Glutamatergic neuron (in vitro differentiated cells): ENCODE measurements at regions not wholly inside any gene's neighbourhood (a gene's known extent, or its start where the extent isn't known, plus 50 kb on each side); places are given as distances from the start of the nearest gene placed in this dataset.

Source experiments
- DNase-seq: peaks from one replicate; pipeline ENCODE4 v3.0.0; 2022
- H3K27ac Mint-ChIP-seq: one replicate; pipeline ENCODE4 v1.8.0; 2020; ENCODE audit warnings: mild to moderate bottlenecking, mixed read lengths, inconsistent platforms; ENCODE audit not compliant: unreplicated experiment
- H3K27me3 Mint-ChIP-seq: one replicate; pipeline ENCODE4 v1.8.0; 2020; ENCODE audit warnings: mild to moderate bottlenecking, moderate library complexity, mixed read lengths, inconsistent platforms; ENCODE audit not compliant: unreplicated experiment
- H3K36me3 Mint-ChIP-seq: one replicate; pipeline ENCODE4 v1.8.0; 2020; ENCODE audit warnings: mild to moderate bottlenecking, mixed read lengths, inconsistent platforms; ENCODE audit not compliant: unreplicated experiment
- H3K4me1 Mint-ChIP-seq: one replicate; pipeline ENCODE4 v1.8.0; 2020; ENCODE audit warnings: mild to moderate bottlenecking, low read depth, mixed read lengths, inconsistent platforms; ENCODE audit not compliant: unreplicated experiment
- H3K4me3 Mint-ChIP-seq: one replicate; pipeline ENCODE4 v1.8.0; 2020; ENCODE audit warnings: mild to moderate bottlenecking, mixed read lengths, inconsistent platforms; ENCODE audit not compliant: unreplicated experiment
- H3K9me3 Mint-ChIP-seq: one replicate; pipeline ENCODE4 v1.8.0; 2020; ENCODE audit warnings: mild to moderate bottlenecking, moderate library complexity, mixed read lengths, inconsistent platforms; ENCODE audit not compliant: unreplicated experiment
- CTCF ChIP-seq: fragments of 200-600 bp; sonication (generic); IDR thresholded peaks from one replicate; pipeline ENCODE4 v1.5.0; 2021; ENCODE audit not compliant: partially characterized antibody, unreplicated experiment

GRCh38 chr9:82376677-82377232 lies 388.2 kb downstream of the SPATA31D1 start:
- Mint-ChIP-seq H3K4me3 (no peak overlapping the region), H3K36me3 (peaks cover 4% of the 10 kb centered on the region), H3K9me3 (no peaks in the 10 kb centered on the region), H3K27me3 (no peaks in the 10 kb centered on the region), H3K4me1 (no peaks in the 10 kb centered on the region), H3K27ac (no peak overlapping the region)
- TF ChIP-seq CTCF: no peak
- no peak for DNase-seq

GRCh38 chr9:82382887-82383616 lies 394.5 kb downstream of the SPATA31D1 start:
- Mint-ChIP-seq H3K27ac (no peak overlapping the region), H3K9me3 (no peaks in the 10 kb centered on the region), H3K27me3 (no peaks in the 10 kb centered on the region)

GRCh38 chr9:82385633-82386032 lies 397.1 kb downstream of the SPATA31D1 start:
- no peak overlapping the region for H3K27ac Mint-ChIP-seq
- DNase-seq: no peak
- TF ChIP-seq CTCF: no peak
- H3K4me3 Mint-ChIP-seq: no peak overlapping the region
- no peaks in the 10 kb centered on the region for H3K36me3 Mint-ChIP-seq
- no peaks in the 10 kb centered on the region for H3K4me1 Mint-ChIP-seq
- no peaks in the 10 kb centered on the region for H3K27me3 Mint-ChIP-seq
- H3K9me3 Mint-ChIP-seq: peaks cover 2% of the 10 kb centered on the region

More at GRCh38 chr9:82382887-82383616, 394.5 kb downstream of the SPATA31D1 start:
- TF ChIP-seq CTCF: no peak
- no peak overlapping the region for H3K4me3 Mint-ChIP-seq
- H3K36me3 Mint-ChIP-seq: no peaks in the 10 kb centered on the region
- no peak for DNase-seq
- no peaks in the 10 kb centered on the region for H3K4me1 Mint-ChIP-seq

GRCh38 chr9:82397534-82397933 lies 409.0 kb downstream of the SPATA31D1 start:
- no peak for TF ChIP-seq CTCF
- DNase-seq: no peak
- Mint-ChIP-seq H3K27me3 (no peaks in the 10 kb centered on the region), H3K4me3 (no peak overlapping the region), H3K4me1 (no peaks in the 10 kb centered on the region), H3K36me3 (no peaks in the 10 kb centered on the region), H3K27ac (no peak overlapping the region), H3K9me3 (peaks cover 2% of the 10 kb centered on the region)

DNA sequence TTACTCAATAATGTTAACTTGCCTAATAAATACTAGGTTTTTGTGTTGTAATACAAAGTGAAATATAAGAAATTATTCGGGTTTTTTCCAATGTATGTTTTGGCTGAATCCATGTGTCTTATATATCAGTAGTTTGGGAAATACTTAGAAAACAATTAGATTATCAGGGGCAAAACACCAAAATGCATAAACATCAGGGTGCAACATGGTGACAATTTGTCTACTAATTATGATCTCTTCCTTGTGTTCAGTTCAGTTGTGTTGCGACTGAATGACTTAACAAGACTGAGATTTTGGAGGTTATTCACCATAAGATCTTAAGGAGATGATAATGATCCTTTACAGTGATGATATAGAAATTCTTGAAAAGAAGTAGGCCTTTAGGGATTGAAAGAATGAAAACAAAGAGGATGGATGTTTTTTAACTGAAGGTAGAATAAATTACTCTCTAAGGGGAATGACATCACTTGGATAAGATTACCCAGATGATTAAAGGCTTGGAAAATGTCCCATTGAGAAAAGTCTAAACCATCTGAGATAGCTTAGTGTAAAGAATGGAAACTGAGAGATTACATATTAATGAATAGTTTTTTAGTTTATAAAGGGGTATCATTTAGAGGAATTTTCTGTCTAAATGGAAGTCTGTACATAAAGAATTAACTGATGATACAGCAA lies 415.8 kb downstream of the SPATA31D1 start:
- no peak for DNase-seq
- H3K27ac Mint-ChIP-seq: no peak overlapping the region
- no peaks in the 10 kb centered on the region for H3K4me1 Mint-ChIP-seq
- H3K4me3 Mint-ChIP-seq: no peak overlapping the region
- no peak for TF ChIP-seq CTCF
- no peaks in the 10 kb centered on the region for H3K36me3 Mint-ChIP-seq
- no peaks in the 10 kb centered on the region for H3K9me3 Mint-ChIP-seq
- no peaks in the 10 kb centered on the region for H3K27me3 Mint-ChIP-seq
